ENCODE measurements at regions not wholly inside any gene's neighbourhood (a gene's known extent, or its start where the extent isn't known, plus 50 kb on each side); places are given as distances from the start of the nearest gene placed in this dataset.

DNA sequence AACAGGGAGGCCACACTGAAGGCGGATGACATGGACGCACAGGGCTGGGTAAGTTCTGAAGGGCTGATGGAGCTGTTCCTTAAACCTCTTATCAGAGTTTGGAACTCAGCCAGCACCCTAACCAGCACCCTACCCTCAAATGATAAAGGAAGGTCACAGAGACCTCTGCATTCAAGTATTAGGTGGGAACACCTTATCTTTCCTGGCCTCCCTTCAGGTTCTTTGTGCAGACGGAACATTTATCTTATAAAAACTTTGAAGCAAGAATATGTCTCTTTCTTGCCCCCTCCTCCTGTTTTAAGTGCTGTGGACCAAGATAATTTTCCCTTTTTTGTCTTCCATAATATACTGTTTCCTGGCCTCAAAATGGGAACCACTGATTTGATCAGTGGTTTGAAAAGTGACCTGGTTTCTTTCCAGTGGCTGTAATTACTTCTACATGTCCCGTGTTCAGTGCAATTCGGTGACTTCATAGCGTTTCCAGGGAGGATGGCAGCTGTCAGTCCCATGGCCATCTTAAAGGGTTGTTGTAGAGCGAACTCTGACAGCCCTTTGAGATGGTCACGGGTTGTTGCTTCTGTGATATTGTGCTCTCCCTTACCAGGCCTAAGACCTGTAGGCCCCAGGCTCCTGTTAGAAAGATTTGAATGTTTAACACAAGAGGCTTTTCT lies 213.2 kb upstream of the MYLIP start:
- TF ChIP-seq, protein P1, sequence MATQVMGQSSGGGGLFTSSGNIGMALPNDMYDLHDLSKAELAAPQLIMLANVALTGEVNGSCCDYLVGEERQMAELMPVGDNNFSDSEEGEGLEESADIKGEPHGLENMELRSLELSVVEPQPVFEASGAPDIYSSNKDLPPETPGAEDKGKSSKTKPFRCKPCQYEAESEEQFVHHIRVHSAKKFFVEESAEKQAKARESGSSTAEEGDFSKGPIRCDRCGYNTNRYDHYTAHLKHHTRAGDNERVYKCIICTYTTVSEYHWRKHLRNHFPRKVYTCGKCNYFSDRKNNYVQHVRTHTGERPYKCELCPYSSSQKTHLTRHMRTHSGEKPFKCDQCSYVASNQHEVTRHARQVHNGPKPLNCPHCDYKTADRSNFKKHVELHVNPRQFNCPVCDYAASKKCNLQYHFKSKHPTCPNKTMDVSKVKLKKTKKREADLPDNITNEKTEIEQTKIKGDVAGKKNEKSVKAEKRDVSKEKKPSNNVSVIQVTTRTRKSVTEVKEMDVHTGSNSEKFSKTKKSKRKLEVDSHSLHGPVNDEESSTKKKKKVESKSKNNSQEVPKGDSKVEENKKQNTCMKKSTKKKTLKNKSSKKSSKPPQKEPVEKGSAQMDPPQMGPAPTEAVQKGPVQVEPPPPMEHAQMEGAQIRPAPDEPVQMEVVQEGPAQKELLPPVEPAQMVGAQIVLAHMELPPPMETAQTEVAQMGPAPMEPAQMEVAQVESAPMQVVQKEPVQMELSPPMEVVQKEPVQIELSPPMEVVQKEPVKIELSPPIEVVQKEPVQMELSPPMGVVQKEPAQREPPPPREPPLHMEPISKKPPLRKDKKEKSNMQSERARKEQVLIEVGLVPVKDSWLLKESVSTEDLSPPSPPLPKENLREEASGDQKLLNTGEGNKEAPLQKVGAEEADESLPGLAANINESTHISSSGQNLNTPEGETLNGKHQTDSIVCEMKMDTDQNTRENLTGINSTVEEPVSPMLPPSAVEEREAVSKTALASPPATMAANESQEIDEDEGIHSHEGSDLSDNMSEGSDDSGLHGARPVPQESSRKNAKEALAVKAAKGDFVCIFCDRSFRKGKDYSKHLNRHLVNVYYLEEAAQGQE (IDR thresholded peaks at IDR 0.05; ENCODE audit: low read depth) = no peak
- TF ChIP-seq, protein P2, sequence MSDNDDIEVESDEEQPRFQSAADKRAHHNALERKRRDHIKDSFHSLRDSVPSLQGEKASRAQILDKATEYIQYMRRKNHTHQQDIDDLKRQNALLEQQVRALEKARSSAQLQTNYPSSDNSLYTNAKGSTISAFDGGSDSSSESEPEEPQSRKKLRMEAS (IDR thresholded peaks at IDR 0.05) = no peak
- no peak for TF ChIP-seq EP300 (IDR thresholded peaks at IDR 0.05; ENCODE audit: borderline replicate concordance)
